CD8-positive, alpha-beta memory T cell (primary cell): ENCODE measurements at regions not wholly inside any gene's neighbourhood (a gene's known extent, or its start where the extent isn't known, plus 50 kb on each side); places are given as distances from the start of the nearest gene placed in this dataset.

Source experiments
- CTCF ChIA-PET: fragments of 350-600 bp; sonication (Branson Sonifier 250); formaldehyde crosslinking; loops from one replicate; lab custom pipeline; 2021; ENCODE audit warnings: antibody characterized with exemption; lab: Charles Lee
- POLR2A ChIA-PET: fragments of 350-600 bp; sonication (Branson Sonifier 250); formaldehyde crosslinking; loops from one replicate; lab custom pipeline; 2021; ENCODE audit warnings: antibody characterized with exemption; lab: Charles Lee
- DNase-seq, 5 donors: peaks; one replicate each; pipeline versions ENCODE4 v3.0.0 to v3.0.0-alpha.2; 2020 to 2022; ENCODE audit warnings: mixed read lengths in 1 of 5
- H3K27ac ChIP-seq: one replicate; pipeline ENCODE4 v1.7.0; 2013; ENCODE audit warnings: low read depth, mild to moderate bottlenecking, low read length, moderate library complexity
- H3K27me3 ChIP-seq: 2 replicates; pipeline ENCODE4 v1.7.0; 2013; ENCODE audit warnings: low read length, mild to moderate bottlenecking; ENCODE audit not compliant: insufficient read depth, poor library complexity, severe bottlenecking
- H3K36me3 ChIP-seq: 2 replicates; pipeline ENCODE4 v1.7.0; 2013; ENCODE audit warnings: mild to moderate bottlenecking, low read length, moderate library complexity; ENCODE audit not compliant: insufficient read depth
- H3K4me1 ChIP-seq: 2 replicates; pipeline ENCODE4 v1.7.0; 2013; ENCODE audit warnings: mild to moderate bottlenecking, low read length, moderate library complexity; ENCODE audit not compliant: insufficient read depth
- H3K4me3 ChIP-seq: 2 replicates; pipeline ENCODE4 v1.7.0; 2013; ENCODE audit warnings: mild to moderate bottlenecking, low read length
- H3K9me3 ChIP-seq: 2 replicates; pipeline ENCODE4 v1.7.0; 2013; ENCODE audit warnings: mild to moderate bottlenecking, low read length
- H3K27ac Mint-ChIP-seq, 8 donors: one replicate each; pipeline ENCODE4 v1.8.0; 2020 to 2021; ENCODE audit warnings: mixed read lengths in 8 of 8, mild to moderate bottlenecking in 6 of 8, inconsistent platforms in 3 of 8, moderate library complexity in 3 of 8
- H3K27me3 Mint-ChIP-seq, 2 donors: one replicate each; pipeline ENCODE4 v1.8.0; 2020 to 2021; ENCODE audit warnings: mixed read lengths in 2 of 2, mild to moderate bottlenecking in 1 of 2, moderate library complexity in 1 of 2
- H3K36me3 Mint-ChIP-seq, 3 donors: one replicate each; pipeline ENCODE4 v1.8.0; 2020 to 2021; ENCODE audit warnings: mixed read lengths in 3 of 3, inconsistent platforms in 1 of 3, mild to moderate bottlenecking in 1 of 3
- H3K4me1 Mint-ChIP-seq, 3 donors: one replicate each; pipeline ENCODE4 v1.8.0; 2020 to 2021; ENCODE audit warnings: mixed read lengths in 3 of 3, inconsistent platforms in 1 of 3, mild to moderate bottlenecking in 1 of 3
- H3K4me3 Mint-ChIP-seq, 7 donors: one replicate each; pipeline ENCODE4 v1.8.0; 2020 to 2021; ENCODE audit warnings: mixed read lengths in 7 of 7, mild to moderate bottlenecking in 6 of 7, moderate library complexity in 4 of 7, inconsistent platforms in 2 of 7
- H3K9me3 Mint-ChIP-seq, 5 donors: one replicate each; pipeline ENCODE4 v1.8.0; 2020 to 2022; ENCODE audit warnings: mixed read lengths in 5 of 5, mild to moderate bottlenecking in 3 of 5, moderate library complexity in 2 of 5, inconsistent platforms in 1 of 5

DNA sequence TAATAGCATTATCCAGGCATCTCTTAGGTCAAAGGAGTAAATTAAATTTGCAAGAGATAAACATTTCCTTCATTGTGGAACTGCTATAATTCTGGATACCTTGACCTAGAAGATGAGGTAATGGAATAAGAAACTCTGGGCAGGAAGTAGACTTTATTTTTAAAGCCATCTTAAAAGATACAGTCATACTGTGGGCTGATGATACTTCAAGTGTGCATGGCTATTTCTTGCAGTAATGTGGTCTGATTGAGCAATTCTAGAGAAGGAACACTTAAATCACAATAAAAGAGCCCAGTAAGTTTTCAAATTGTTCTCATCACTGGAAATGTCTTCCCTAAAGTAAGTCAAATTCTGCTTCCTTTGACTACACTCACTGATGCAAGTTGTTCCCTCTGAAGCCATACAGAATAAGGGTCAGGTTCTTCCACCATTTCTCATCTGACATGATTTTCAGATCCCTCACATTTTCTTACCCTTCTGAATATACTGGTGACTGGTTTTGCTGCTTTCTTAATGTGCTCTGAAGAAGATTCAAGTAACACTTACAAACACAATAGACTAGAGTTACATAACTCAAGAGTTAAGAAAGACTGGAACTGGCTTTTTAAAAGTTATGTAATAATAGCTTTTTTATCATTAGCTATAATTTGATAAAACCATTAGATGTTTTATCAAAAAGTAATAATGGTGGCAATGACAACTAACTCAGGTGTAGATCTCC is 62.6 kb upstream of the TMEM244 start:
- DNase-seq = no peak
- no peaks in the 10 kb centered on the region for H3K9me3 ChIP-seq
- Mint-ChIP-seq H3K9me3 (no peaks in the 10 kb centered on the region), H3K4me1 (peaks cover 0 to 5% (median 0%) of the 10 kb centered on the region in 3 donors), H3K36me3 (no peaks in the 10 kb centered on the region), H3K27ac (no peak overlapping the region), H3K27me3 (peaks cover 0 to 3% of the 10 kb centered on the region in 2 donors), H3K4me3 (no peak overlapping the region)
- no peaks in the 10 kb centered on the region for H3K4me1 ChIP-seq
- H3K27ac ChIP-seq = no peak overlapping the region
- H3K27me3 ChIP-seq = no peaks in the 10 kb centered on the region
- ChIA-PET POLR2A (no interaction called here), CTCF (no interaction called here)
- no peak overlapping the region for H3K4me3 ChIP-seq
- no peaks in the 10 kb centered on the region for H3K36me3 ChIP-seq

DNA sequence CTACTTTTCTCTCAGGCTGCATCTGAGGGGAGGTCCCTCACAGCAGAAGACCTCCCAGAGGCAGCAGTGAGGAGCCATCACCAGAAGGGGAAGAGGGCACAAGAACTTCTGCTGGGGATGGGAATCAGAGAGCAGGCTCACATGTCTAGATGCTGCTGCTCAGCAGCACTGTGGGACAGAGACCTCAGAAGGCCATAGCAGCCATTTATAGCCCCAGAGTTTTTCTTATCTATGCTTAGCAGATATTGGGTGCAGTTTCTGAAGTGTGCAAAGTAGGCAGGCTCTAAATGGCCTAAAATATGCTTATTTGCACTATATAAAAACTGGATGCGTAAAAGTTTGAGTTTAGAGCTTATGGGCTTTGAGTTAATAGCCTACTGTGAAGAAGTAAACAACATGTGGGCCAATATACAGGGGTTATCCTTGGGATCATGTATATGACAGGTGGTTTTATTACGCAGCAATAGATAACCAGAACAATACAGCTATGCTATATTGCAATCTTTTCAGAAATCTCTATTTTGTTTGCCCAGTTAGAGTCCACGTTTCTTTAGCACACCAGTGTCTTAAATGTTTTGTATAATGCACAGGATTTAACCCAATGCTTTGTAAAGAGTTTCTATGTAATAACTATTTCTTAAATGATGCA is 60.2 kb upstream of the TMEM244 start:
- H3K4me3 Mint-ChIP-seq = peak overlapping the region in 1 of 7 donors; percentile 4
- ChIA-PET POLR2A (no interaction called here), CTCF (no interaction called here)
- DNase-seq = no peak
- no peaks in the 10 kb centered on the region for H3K36me3 Mint-ChIP-seq
- no peaks in the 10 kb centered on the region for H3K4me1 ChIP-seq
- H3K27me3 ChIP-seq = no peaks in the 10 kb centered on the region
- H3K4me3 ChIP-seq = no peak overlapping the region
- H3K9me3 ChIP-seq = no peaks in the 10 kb centered on the region
- no peak overlapping the region for H3K27ac Mint-ChIP-seq
- H3K27ac ChIP-seq = no peak overlapping the region
- H3K4me1 Mint-ChIP-seq = peaks cover 0 to 10% (median 0%) of the 10 kb centered on the region in 3 donors
- H3K36me3 ChIP-seq = no peaks in the 10 kb centered on the region
- H3K27me3 Mint-ChIP-seq = no peaks in the 10 kb centered on the region
- no peaks in the 10 kb centered on the region for H3K9me3 Mint-ChIP-seq

DNA sequence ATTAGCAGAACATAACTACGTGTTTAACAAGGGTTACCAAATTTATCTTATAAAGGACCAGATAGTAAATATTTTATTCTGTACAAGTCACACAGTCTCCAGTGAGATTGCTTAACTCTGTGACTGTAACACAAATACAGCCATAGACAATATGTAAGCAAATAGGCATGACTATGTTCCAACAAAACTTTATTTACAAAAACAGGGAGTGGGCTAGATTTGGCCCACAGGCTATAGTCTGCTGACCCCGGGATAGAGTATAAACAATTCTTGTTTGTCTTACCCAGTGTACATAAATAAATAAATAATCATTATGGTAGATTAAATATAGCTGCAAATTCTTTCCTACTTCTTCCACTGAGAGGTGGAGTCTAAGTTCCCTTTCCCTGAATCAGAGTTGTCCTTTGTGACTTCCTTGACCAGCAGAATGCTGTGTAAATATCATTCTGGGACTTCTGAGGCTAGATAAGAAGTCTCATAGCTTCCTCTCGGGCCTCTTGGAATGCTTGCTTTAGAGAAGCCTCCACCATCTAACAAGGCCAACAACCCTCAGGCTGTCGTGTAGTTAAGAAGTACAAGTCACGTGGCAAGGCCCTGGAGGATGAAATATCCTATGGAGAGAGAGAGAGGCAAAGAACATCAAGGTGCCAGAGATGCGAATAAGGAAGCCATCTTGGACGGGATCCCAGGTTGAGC is 59.1 kb upstream of the TMEM244 start:
- CTCF ChIA-PET = no interaction called here
- H3K27ac Mint-ChIP-seq = no peak overlapping the region
- no peak for DNase-seq
- Histone ChIP-seq H3K4me1 (no peaks in the 10 kb centered on the region), H3K27ac (no peak overlapping the region), H3K27me3 (no peaks in the 10 kb centered on the region), H3K4me3 (no peak overlapping the region), H3K36me3 (no peaks in the 10 kb centered on the region), H3K9me3 (no peaks in the 10 kb centered on the region)
- H3K4me3 Mint-ChIP-seq = peak overlapping the region in 1 of 7 donors; percentile 8
- H3K9me3 Mint-ChIP-seq = no peaks in the 10 kb centered on the region
- no peaks in the 10 kb centered on the region for H3K27me3 Mint-ChIP-seq
- no peaks in the 10 kb centered on the region for H3K36me3 Mint-ChIP-seq
- peaks cover 0 to 10% (median 0%) of the 10 kb centered on the region in 3 donors for H3K4me1 Mint-ChIP-seq
- POLR2A ChIA-PET = no interaction called here

GRCh38 chr6:129911732-129912131 is 50.6 kb upstream of the TMEM244 start:
- Histone ChIP-seq H3K36me3 (no peaks in the 10 kb centered on the region), H3K27me3 (no peaks in the 10 kb centered on the region), H3K27ac (no peak overlapping the region), H3K4me3 (no peak overlapping the region), H3K9me3 (no peaks in the 10 kb centered on the region), H3K4me1 (no peaks in the 10 kb centered on the region)
- Mint-ChIP-seq H3K9me3 (no peaks in the 10 kb centered on the region), H3K4me1 (peaks cover 5% of the 10 kb centered on the region in 3 donors), H3K27me3 (peaks cover 0 to 1% of the 10 kb centered on the region in 2 donors), H3K4me3 (no peak overlapping the region), H3K27ac (no peak overlapping the region), H3K36me3 (no peaks in the 10 kb centered on the region)
- POLR2A ChIA-PET = no interaction called here
- CTCF ChIA-PET = interaction anchor here (1.0 to 1.3 kb wide), 2 partner anchors 22 to 110 kb away, joined by 3 read pairs; no protein-coding TSS in a partner anchor
- no peak for DNase-seq
